ENCODE measurements at regions not wholly inside any gene's neighbourhood (a gene's known extent, or its start where the extent isn't known, plus 50 kb on each side); places are given as distances from the start of the nearest gene placed in this dataset.
A peak's percentile ranks its signal among the peaks of the same experiment; 100 is the strongest.
"Not testable (repeated sequence)": the region's sequence is repeated elsewhere in the genome, so short reads cannot be mapped to it uniquely, and the experiment has no call there.

GRCh38 chr14:19216480-19216879 is 217.7 kb downstream of the POTEG start:
- TF ChIP-seq ZC3H11A (IDR thresholded peaks at IDR 0.05): peak; percentile 96
- CTCF ChIA-PET; H3K4me1 ChIP-seq; POLR2A ChIA-PET; H3K9me3 ChIP-seq; H3K4me2 ChIP-seq; H3K27ac ChIP-seq; FAIRE-seq; ATAC-seq; DNase-seq (ENCODE audit: low read depth in 1 of 2, low spot score in 1 of 2); H3K4me3 ChIP-seq: not testable (repeated sequence)
- WGBS (ENCODE audit: missing lambda C conversion rate): 42% methylated on average over 6 of the region's 9 CpGs

DNA sequence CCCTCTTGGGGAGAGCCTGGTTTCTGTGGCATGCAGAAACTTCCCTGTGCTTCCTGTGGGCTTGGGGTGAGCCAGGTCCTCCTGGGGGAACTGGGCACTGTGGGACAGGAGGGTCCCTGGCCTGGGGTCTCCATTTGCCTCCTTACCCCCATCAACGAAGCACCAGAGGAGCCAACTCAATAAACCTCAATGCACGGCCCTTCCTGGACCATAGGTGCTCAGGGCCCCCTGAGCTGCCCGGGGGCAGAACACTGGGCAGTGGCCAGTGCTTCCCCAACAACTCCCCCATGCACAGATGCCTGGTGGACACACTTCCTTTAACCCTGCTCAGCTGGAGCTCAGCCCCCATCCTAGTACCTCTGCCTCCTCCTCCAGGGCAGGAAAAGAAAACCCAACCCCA is 214.7 kb downstream of the POTEG start:
- CTCF ChIA-PET; POLR2A ChIA-PET; DNase-seq (ENCODE audit: low read depth in 1 of 2, low spot score in 1 of 2); H3K9me3 ChIP-seq; ATAC-seq; H3K27ac ChIP-seq; H3K4me2 ChIP-seq; FAIRE-seq; H3K4me3 ChIP-seq; H3K4me1 ChIP-seq: not testable (repeated sequence)
- 4% methylated on average over 3 of the region's 3 CpGs for WGBS (ENCODE audit: missing lambda C conversion rate)

GRCh38 chr14:19231421-19231820 is 202.7 kb downstream of the POTEG start:
- H3K9me3 ChIP-seq; H3K27ac ChIP-seq; H3K4me2 ChIP-seq; H3K4me3 ChIP-seq; DNase-seq (ENCODE audit: low read depth in 1 of 2, low spot score in 1 of 2); POLR2A ChIA-PET; H3K4me1 ChIP-seq; ATAC-seq; FAIRE-seq; CTCF ChIA-PET: not testable (repeated sequence)
- WGBS (ENCODE audit: missing lambda C conversion rate): 67% methylated on average over 6 of the region's 7 CpGs

- H3K9me3 ChIP-seq; H3K4me1 ChIP-seq; FAIRE-seq; H3K4me2 ChIP-seq; H3K27ac ChIP-seq; POLR2A ChIA-PET; DNase-seq (ENCODE audit: low read depth in 1 of 2, low spot score in 1 of 2); H3K4me3 ChIP-seq; CTCF ChIA-PET; ATAC-seq: not testable (repeated sequence)
Measured at GRCh38 chr14:19234059-19234458, 200.1 kb downstream of the POTEG start.

- FAIRE-seq, CTCF ChIA-PET: not testable (repeated sequence)
Measured at GRCh38 chr14:19237656-19238055, 196.5 kb downstream of the POTEG start.

DNA sequence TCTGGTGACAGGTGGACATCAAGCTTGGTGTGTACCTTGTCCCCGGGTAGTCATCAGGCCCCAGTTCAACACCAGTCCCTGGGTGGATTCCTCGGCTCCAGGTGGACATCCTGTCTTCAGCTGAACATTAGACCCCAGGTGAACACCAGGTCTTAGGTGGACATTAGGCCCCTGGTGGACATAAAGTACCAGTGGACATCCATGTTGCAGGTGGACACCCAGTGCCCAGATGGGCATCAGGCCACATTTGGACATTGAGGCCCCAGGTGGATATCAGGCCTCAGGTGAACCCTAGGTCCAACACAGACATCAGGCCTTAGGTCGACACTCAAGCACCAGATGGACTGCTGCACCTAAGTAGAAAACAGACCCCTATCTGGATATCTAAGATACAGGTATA is 195.6 kb downstream of the POTEG start:
- H3K27ac ChIP-seq; POLR2A ChIA-PET; H3K4me3 ChIP-seq; ATAC-seq; H3K4me1 ChIP-seq; H3K9me3 ChIP-seq; H3K4me2 ChIP-seq; FAIRE-seq; DNase-seq (ENCODE audit: low read depth in 1 of 2, low spot score in 1 of 2); CTCF ChIA-PET: not testable (repeated sequence)
- WGBS (ENCODE audit: missing lambda C conversion rate): 40% methylated on average over 1 of the region's 3 CpGs

More at GRCh38 chr14:19237656-19238055, 196.5 kb downstream of the POTEG start:
- H3K4me2 ChIP-seq; ATAC-seq; DNase-seq (ENCODE audit: low read depth in 1 of 2, low spot score in 1 of 2); H3K4me3 ChIP-seq; H3K4me1 ChIP-seq; H3K27ac ChIP-seq; POLR2A ChIA-PET; H3K9me3 ChIP-seq: not testable (repeated sequence)
- no CpG with 5 or more reads among the region's 2 CpGs for WGBS (ENCODE audit: missing lambda C conversion rate)

DNA sequence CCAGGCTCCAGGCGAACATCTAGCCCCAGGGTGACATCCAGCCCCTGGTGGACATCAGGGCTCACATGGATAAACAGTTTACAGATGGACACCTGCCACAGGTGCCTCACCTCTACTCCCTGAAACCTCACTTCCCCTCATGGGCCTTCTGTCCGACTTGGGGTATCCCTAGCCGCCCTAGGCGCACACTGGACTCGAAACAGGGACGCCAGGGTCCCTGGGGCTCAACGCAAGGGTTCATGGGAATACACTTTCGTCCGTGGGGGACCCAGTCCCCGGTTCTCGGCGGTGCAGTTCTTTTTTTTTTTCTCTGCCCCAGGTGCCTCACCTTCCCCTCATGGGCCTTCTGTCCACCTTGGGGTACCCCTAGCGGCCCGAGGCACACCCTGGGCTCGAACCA is 194.2 kb downstream of the POTEG start:
- DNase-seq (ENCODE audit: low read depth in 1 of 2, low spot score in 1 of 2); POLR2A ChIA-PET; FAIRE-seq; H3K4me2 ChIP-seq; H3K4me1 ChIP-seq; H3K9me3 ChIP-seq; ATAC-seq; H3K4me3 ChIP-seq; CTCF ChIA-PET; H3K27ac ChIP-seq: not testable (repeated sequence)
- 73% methylated on average over 2 of the region's 15 CpGs for WGBS (ENCODE audit: missing lambda C conversion rate)

GRCh38 chr14:19240387-19240786 is 193.8 kb downstream of the POTEG start:
- DNase-seq (ENCODE audit: low read depth in 1 of 2, low spot score in 1 of 2); H3K9me3 ChIP-seq; H3K27ac ChIP-seq; H3K4me3 ChIP-seq; H3K4me2 ChIP-seq; CTCF ChIA-PET; H3K4me1 ChIP-seq; ATAC-seq; POLR2A ChIA-PET; FAIRE-seq: not testable (repeated sequence)
- 32% methylated on average over 18 of the region's 21 CpGs for WGBS (ENCODE audit: missing lambda C conversion rate)

GRCh38 chr14:19241451-19241850 is 192.7 kb downstream of the POTEG start:
- H3K9me3 ChIP-seq; H3K4me2 ChIP-seq; POLR2A ChIA-PET; H3K4me1 ChIP-seq; FAIRE-seq; H3K4me3 ChIP-seq; DNase-seq (ENCODE audit: low read depth in 1 of 2, low spot score in 1 of 2); H3K27ac ChIP-seq; ATAC-seq; CTCF ChIA-PET: not testable (repeated sequence)
- 87% methylated on average over 13 of the region's 15 CpGs for WGBS (ENCODE audit: missing lambda C conversion rate)

DNA sequence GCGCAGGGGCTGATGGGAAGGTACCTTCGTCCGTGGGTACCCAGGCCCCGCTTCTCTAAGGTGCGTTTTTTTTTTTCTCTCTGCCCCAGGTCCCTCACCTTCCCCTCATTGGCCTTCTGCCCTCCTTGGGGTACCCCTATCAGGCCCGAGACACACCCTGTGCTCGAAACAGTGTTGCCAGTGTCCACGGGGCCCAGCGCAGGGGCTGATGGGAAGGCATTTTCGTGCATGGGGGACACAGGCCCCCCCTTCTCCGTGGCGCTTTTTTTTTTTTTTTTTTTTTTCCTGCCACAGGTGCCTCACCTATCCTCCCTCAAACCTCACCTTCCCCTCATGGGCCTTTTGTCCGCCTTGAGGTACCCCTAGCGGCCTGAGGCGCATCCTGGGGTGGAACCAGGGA is 191.6 kb downstream of the POTEG start:
- H3K4me2 ChIP-seq; FAIRE-seq; DNase-seq (ENCODE audit: low read depth in 1 of 2, low spot score in 1 of 2); ATAC-seq; POLR2A ChIA-PET; CTCF ChIA-PET; H3K4me3 ChIP-seq; H3K27ac ChIP-seq; H3K9me3 ChIP-seq; H3K4me1 ChIP-seq: not testable (repeated sequence)
- 51% methylated on average over 7 of the region's 15 CpGs for WGBS (ENCODE audit: missing lambda C conversion rate)

DNA sequence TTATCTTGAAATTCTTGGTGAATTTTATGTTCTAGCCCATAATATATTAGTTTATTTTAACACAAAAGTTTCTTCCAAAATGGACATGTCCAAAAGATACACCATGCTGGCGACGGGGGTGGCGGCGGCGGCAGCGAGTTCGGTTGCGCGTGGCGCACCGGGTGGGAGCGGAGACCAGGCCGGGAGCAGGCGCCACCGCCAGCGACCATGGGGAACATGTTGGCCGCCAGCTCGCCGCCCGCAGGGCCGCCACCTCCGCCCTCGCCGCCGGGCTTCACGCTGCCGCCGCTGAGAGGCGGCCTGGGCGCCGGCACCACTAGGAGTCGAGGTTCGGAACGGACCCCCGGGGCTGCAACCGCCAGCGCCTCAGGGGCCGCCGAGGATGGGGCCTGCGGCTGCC is 167.2 kb downstream of the POTEG start:
- FAIRE-seq; H3K27ac ChIP-seq; H3K4me2 ChIP-seq; H3K4me3 ChIP-seq; CTCF ChIA-PET; H3K4me1 ChIP-seq; H3K9me3 ChIP-seq; DNase-seq (ENCODE audit: low read depth in 1 of 2, low spot score in 1 of 2); POLR2A ChIA-PET: not testable (repeated sequence)
- 93% methylated on average over 33 of the region's 40 CpGs for WGBS (ENCODE audit: missing lambda C conversion rate)
- 0 out of 6 replicates have a peak, but pooled peaks of 1 of the 2 experiments have one; percentile 19 for ATAC-seq

DNA sequence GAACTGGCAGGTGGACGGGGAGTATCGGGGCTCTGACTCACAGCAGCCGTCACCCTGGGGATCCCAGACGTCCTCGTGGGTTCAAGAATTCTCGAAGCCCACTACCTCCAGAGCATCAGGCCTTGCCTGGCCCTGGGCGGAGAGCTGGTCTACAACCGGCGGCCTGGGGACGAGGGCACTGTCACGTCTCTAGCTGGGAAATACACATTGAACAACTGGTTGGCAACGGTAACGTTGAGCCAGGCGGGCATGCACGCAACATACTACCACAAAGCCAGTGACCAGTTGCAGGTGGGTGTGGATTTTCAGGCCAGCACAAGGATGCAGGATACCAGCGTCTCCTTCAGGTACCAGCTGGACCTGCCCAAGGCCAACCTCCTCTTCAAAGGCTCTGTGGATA is 166.5 kb downstream of the POTEG start:
- H3K4me2 ChIP-seq; CTCF ChIA-PET; DNase-seq (ENCODE audit: low read depth in 1 of 2, low spot score in 1 of 2); H3K4me3 ChIP-seq; POLR2A ChIA-PET; H3K4me1 ChIP-seq; FAIRE-seq; H3K9me3 ChIP-seq; H3K27ac ChIP-seq: not testable (repeated sequence)
- peak in 1 of 2 experiments; percentile 20; a peak in 2 of 6 replicates for ATAC-seq
- WGBS (ENCODE audit: missing lambda C conversion rate): 86% methylated on average over 11 of the region's 16 CpGs

Data from A549 (cell line).